ENCODE measurements at regions not wholly inside any gene's neighbourhood (a gene's known extent, or its start where the extent isn't known, plus 50 kb on each side); places are given as distances from the start of the nearest gene placed in this dataset.

DNA sequence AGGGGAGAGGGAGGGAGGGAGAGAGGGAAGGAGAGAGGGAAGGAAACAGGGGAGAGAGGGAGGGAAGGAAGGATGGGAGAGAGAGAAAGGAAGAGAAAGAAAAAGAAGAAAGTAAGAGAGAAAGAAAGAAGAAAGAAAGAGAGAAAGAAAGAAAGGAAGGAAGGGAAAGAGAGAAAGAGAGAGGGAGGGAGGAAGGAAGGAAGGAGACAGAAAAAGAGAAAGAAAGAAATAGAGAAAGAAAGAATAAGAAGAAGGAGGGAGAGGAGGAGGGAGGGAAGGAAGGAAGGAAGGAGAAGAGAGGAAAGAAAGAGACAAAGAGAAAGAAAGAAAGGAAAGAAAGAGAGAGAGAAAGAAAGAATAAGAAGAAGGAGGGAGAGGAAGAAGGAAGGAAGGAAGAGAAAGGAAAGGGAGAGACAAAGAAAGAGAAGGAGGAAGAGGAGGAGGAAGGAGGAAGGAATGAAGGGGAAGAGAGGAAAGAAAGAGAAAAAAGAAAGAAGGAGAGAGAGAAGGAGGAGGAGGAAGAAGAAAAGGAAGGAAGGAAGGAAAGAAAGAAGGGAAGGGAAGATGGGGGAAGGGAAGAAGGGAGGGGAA lies 189.6 kb downstream of the PARM1 start:
- H4K91ac ChIP-seq (ENCODE audit: low read depth, low read length, poor library complexity) = no peak overlapping the region
- no peaks in the 10 kb centered on the region for H3K36me3 ChIP-seq (replicated peaks in 1 of 2; ENCODE audit: control insufficient read depth in 2 of 2, insufficient read depth in 2 of 2, low read length in 2 of 2)
- H2AFZ ChIP-seq (ENCODE audit: low read length) = no peak overlapping the region
- H3K23ac ChIP-seq (ENCODE audit: low read depth, low read length, poor library complexity) = no peak overlapping the region
- no peak overlapping the region for H2BK15ac ChIP-seq (ENCODE audit: low read length)
- H3K4me2 ChIP-seq (ENCODE audit: insufficient read depth, low read length, poor library complexity, severe bottlenecking) = no peak overlapping the region
- no peak overlapping the region for H3K27ac ChIP-seq (replicated peaks; ENCODE audit: low read length)
- peaks cover 0 to 4% of the 10 kb centered on the region in 2 donors for H3K4me1 ChIP-seq (ENCODE audit: control insufficient read depth in 2 of 2, insufficient read depth in 1 of 2, low read depth in 1 of 2, low read length in 2 of 2)
- no peak for DNase-seq (ENCODE audit: low spot score)
- no peak overlapping the region for H2BK12ac ChIP-seq (ENCODE audit: low read length)
- no peak overlapping the region for H4K8ac ChIP-seq (ENCODE audit: low read depth, low read length)
- H2AK5ac ChIP-seq (ENCODE audit: low read depth, low read length) = no peak overlapping the region
- no peak overlapping the region for H2BK5ac ChIP-seq (ENCODE audit: low read length)
- H3K4ac ChIP-seq (ENCODE audit: low read length) = no peak overlapping the region
- no peaks in the 10 kb centered on the region for H3K79me1 ChIP-seq (ENCODE audit: low read depth, low read length)
- no peak overlapping the region for H2BK120ac ChIP-seq (ENCODE audit: low read depth, low read length)
- no peak overlapping the region for H3K14ac ChIP-seq (ENCODE audit: low read length)
- no peak overlapping the region for H3K4me3 ChIP-seq (ENCODE audit: low read length in 2 of 2)
- no peaks in the 10 kb centered on the region for H3K27me3 ChIP-seq (ENCODE audit: control insufficient read depth in 3 of 3, insufficient read depth in 3 of 3, low read depth in 1 of 3, low read length in 3 of 3)
- no peak overlapping the region for H3K18ac ChIP-seq (ENCODE audit: low read length)
- H3K9me3 ChIP-seq (replicated peaks in 1 of 2; ENCODE audit: control insufficient read depth in 2 of 2, insufficient read depth in 1 of 2, low read depth in 1 of 2, low read length in 2 of 2) = peaks cover 0 to 3% of the 10 kb centered on the region in 2 donors
- no peak overlapping the region for H3K9ac ChIP-seq (ENCODE audit: low read depth, low read length, poor library complexity)

GRCh38 chr4:75118739-75119138 lies 185.8 kb downstream of the PARM1 start:
- no peak for DNase-seq (ENCODE audit: low spot score)
- Histone ChIP-seq H2AFZ (ENCODE audit: low read length) (no peak overlapping the region), H4K8ac (ENCODE audit: low read depth, low read length) (no peak overlapping the region), H3K36me3 (replicated peaks in 1 of 2; ENCODE audit: control insufficient read depth in 2 of 2, insufficient read depth in 2 of 2, low read length in 2 of 2) (no peaks in the 10 kb centered on the region), H2AK5ac (ENCODE audit: low read depth, low read length) (no peak overlapping the region), H3K79me1 (ENCODE audit: low read depth, low read length) (no peaks in the 10 kb centered on the region), H3K14ac (ENCODE audit: low read length) (no peak overlapping the region), H3K4me3 (ENCODE audit: low read length in 2 of 2) (no peak overlapping the region), H3K27ac (replicated peaks; ENCODE audit: low read length) (no peak overlapping the region), H3K23ac (ENCODE audit: low read depth, low read length, poor library complexity) (no peak overlapping the region), H2BK5ac (ENCODE audit: low read length) (no peak overlapping the region), H3K9ac (ENCODE audit: low read depth, low read length, poor library complexity) (no peak overlapping the region), H3K18ac (ENCODE audit: low read length) (no peak overlapping the region), H3K9me3 (replicated peaks in 1 of 2; ENCODE audit: control insufficient read depth in 2 of 2, insufficient read depth in 1 of 2, low read depth in 1 of 2, low read length in 2 of 2) (peaks cover 0 to 3% of the 10 kb centered on the region in 2 donors), H2BK15ac (ENCODE audit: low read length) (no peak overlapping the region), H3K4me2 (ENCODE audit: insufficient read depth, low read length, poor library complexity, severe bottlenecking) (no peak overlapping the region), H3K27me3 (ENCODE audit: control insufficient read depth in 3 of 3, insufficient read depth in 3 of 3, low read depth in 1 of 3, low read length in 3 of 3) (no peaks in the 10 kb centered on the region), H4K91ac (ENCODE audit: low read depth, low read length, poor library complexity) (no peak overlapping the region), H2BK12ac (ENCODE audit: low read length) (no peak overlapping the region), H3K4ac (ENCODE audit: low read length) (no peak overlapping the region), H2BK120ac (ENCODE audit: low read depth, low read length) (no peak overlapping the region), H3K4me1 (ENCODE audit: control insufficient read depth in 2 of 2, insufficient read depth in 1 of 2, low read depth in 1 of 2, low read length in 2 of 2) (no peaks in the 10 kb centered on the region)
- no CpG with 5 or more reads among the region's 4 CpGs for WGBS, 2 donors (ENCODE audit: extremely low coverage in 2 of 2, insufficient read length in 2 of 2, insufficient replicate concordance in 1 of 2)

GRCh38 chr4:75110061-75110460 lies 177.1 kb downstream of the PARM1 start:
- Histone ChIP-seq H2AK5ac (ENCODE audit: low read depth, low read length) (no peak overlapping the region), H3K36me3 (replicated peaks in 1 of 2; ENCODE audit: control insufficient read depth in 2 of 2, insufficient read depth in 2 of 2, low read length in 2 of 2) (no peaks in the 10 kb centered on the region), H3K14ac (ENCODE audit: low read length) (no peak overlapping the region), H3K18ac (ENCODE audit: low read length) (no peak overlapping the region), H3K4me3 (ENCODE audit: low read length in 2 of 2) (no peak overlapping the region), H3K4ac (ENCODE audit: low read length) (no peak overlapping the region), H3K9me3 (replicated peaks in 1 of 2; ENCODE audit: control insufficient read depth in 2 of 2, insufficient read depth in 1 of 2, low read depth in 1 of 2, low read length in 2 of 2) (no peaks in the 10 kb centered on the region), H3K27me3 (ENCODE audit: control insufficient read depth in 3 of 3, insufficient read depth in 3 of 3, low read depth in 1 of 3, low read length in 3 of 3) (no peaks in the 10 kb centered on the region), H3K4me1 (ENCODE audit: control insufficient read depth in 2 of 2, insufficient read depth in 1 of 2, low read depth in 1 of 2, low read length in 2 of 2) (no peaks in the 10 kb centered on the region), H2BK12ac (ENCODE audit: low read length) (no peak overlapping the region), H3K79me1 (ENCODE audit: low read depth, low read length) (no peaks in the 10 kb centered on the region), H4K8ac (ENCODE audit: low read depth, low read length) (no peak overlapping the region), H2BK120ac (ENCODE audit: low read depth, low read length) (no peak overlapping the region), H2BK15ac (ENCODE audit: low read length) (no peak overlapping the region), H3K4me2 (ENCODE audit: insufficient read depth, low read length, poor library complexity, severe bottlenecking) (no peak overlapping the region), H2AFZ (ENCODE audit: low read length) (no peak overlapping the region), H3K9ac (ENCODE audit: low read depth, low read length, poor library complexity) (no peak overlapping the region), H3K27ac (replicated peaks; ENCODE audit: low read length) (no peak overlapping the region), H2BK5ac (ENCODE audit: low read length) (no peak overlapping the region), H4K91ac (ENCODE audit: low read depth, low read length, poor library complexity) (no peak overlapping the region), H3K23ac (ENCODE audit: low read depth, low read length, poor library complexity) (no peak overlapping the region)
- DNase-seq (ENCODE audit: low spot score) = no peak
- no CpG with 5 or more reads among the region's 3 CpGs for WGBS, 2 donors (ENCODE audit: extremely low coverage in 2 of 2, insufficient read length in 2 of 2, insufficient replicate concordance in 1 of 2)

GRCh38 chr4:75107755-75108612 lies 175.1 kb downstream of the PARM1 start:
- H3K4me3 ChIP-seq (ENCODE audit: low read length in 2 of 2) = no peak overlapping the region
- H4K8ac ChIP-seq (ENCODE audit: low read depth, low read length) = no peak overlapping the region
- H2BK12ac ChIP-seq (ENCODE audit: low read length) = no peak overlapping the region
- H3K36me3 ChIP-seq (replicated peaks in 1 of 2; ENCODE audit: control insufficient read depth in 2 of 2, insufficient read depth in 2 of 2, low read length in 2 of 2) = no peaks in the 10 kb centered on the region
- no peaks in the 10 kb centered on the region for H3K79me1 ChIP-seq (ENCODE audit: low read depth, low read length)
- H3K9me3 ChIP-seq (replicated peaks in 1 of 2; ENCODE audit: control insufficient read depth in 2 of 2, insufficient read depth in 1 of 2, low read depth in 1 of 2, low read length in 2 of 2) = no peaks in the 10 kb centered on the region
- no peak overlapping the region for H3K18ac ChIP-seq (ENCODE audit: low read length)
- no peaks in the 10 kb centered on the region for H3K27me3 ChIP-seq (ENCODE audit: control insufficient read depth in 3 of 3, insufficient read depth in 3 of 3, low read depth in 1 of 3, low read length in 3 of 3)
- H3K4ac ChIP-seq (ENCODE audit: low read length) = no peak overlapping the region
- H2AFZ ChIP-seq (ENCODE audit: low read length) = no peak overlapping the region
- no peak overlapping the region for H4K91ac ChIP-seq (ENCODE audit: low read depth, low read length, poor library complexity)
- no peak overlapping the region for H2BK120ac ChIP-seq (ENCODE audit: low read depth, low read length)
- H3K4me2 ChIP-seq (ENCODE audit: insufficient read depth, low read length, poor library complexity, severe bottlenecking) = no peak overlapping the region
- DNase-seq (ENCODE audit: low spot score) = no peak
- no peaks in the 10 kb centered on the region for H3K4me1 ChIP-seq (ENCODE audit: control insufficient read depth in 2 of 2, insufficient read depth in 1 of 2, low read depth in 1 of 2, low read length in 2 of 2)
- H2AK5ac ChIP-seq (ENCODE audit: low read depth, low read length) = no peak overlapping the region
- no peak overlapping the region for H2BK5ac ChIP-seq (ENCODE audit: low read length)
- no peak overlapping the region for H3K27ac ChIP-seq (replicated peaks; ENCODE audit: low read length)
- H2BK15ac ChIP-seq (ENCODE audit: low read length) = no peak overlapping the region
- no peak overlapping the region for H3K23ac ChIP-seq (ENCODE audit: low read depth, low read length, poor library complexity)
- H3K14ac ChIP-seq (ENCODE audit: low read length) = no peak overlapping the region
- H3K9ac ChIP-seq (ENCODE audit: low read depth, low read length, poor library complexity) = no peak overlapping the region
